ENCODE measurements at regions not wholly inside any gene's neighbourhood (a gene's known extent, or its start where the extent isn't known, plus 50 kb on each side); places are given as distances from the start of the nearest gene placed in this dataset.

- TF ChIP-seq POLR2A (IDR thresholded peaks at IDR 0.05) (no peak), POLR2AphosphoS5 (IDR thresholded peaks at IDR 0.05) (no peak)
Observed at GRCh38 chr4:60033826-60034225, 1166.3 kb upstream of the ADGRL3 start.
